DMS114 treated with DMSO at 0.1 percent for 48 hours (cell line): ENCODE measurements at regions not wholly inside any gene's neighbourhood (a gene's known extent, or its start where the extent isn't known, plus 50 kb on each side); places are given as distances from the start of the nearest gene placed in this dataset.

ENCODE experiments used
- DNase-seq: peaks from one replicate; lab custom pipeline; 2025; ENCODE audit not compliant: unreplicated experiment; lab: John Stamatoyannopoulos, UW

DNA sequence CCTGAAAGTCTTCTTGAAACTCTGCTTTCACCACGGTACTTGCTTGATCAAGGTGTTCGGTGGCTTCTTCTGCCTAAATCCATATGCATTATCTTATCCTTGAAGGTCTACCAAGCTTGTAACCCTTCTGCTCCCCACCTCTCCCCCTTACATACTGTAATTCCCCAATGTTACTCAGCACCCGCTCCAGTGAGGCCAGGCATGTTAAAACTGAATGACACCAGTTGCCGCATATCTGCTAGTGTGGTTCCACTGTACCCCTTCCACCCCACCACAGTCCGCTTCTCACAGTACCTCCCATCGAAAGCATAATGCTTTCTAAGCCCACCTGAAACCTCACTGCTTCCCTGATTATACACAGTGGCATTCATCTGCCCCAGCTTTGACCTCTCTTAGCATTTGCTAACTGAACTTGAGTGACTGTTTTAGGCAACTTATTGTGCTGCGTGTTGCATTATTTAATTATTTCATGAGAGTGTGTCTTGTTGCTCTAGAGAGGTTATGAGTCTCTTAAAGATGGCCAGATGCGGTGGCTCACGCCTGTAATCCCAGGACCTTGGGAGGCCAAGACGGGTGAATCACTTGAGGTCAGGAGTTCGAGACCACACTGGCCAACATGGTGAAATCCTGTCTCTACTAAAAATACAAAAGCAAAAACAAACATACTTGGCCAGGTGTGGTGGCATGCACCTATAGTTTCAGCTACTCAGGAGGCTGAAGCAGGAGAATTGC lies 87.6 kb upstream of the MBNL2 start:
- DNase-seq: no peak

DNA sequence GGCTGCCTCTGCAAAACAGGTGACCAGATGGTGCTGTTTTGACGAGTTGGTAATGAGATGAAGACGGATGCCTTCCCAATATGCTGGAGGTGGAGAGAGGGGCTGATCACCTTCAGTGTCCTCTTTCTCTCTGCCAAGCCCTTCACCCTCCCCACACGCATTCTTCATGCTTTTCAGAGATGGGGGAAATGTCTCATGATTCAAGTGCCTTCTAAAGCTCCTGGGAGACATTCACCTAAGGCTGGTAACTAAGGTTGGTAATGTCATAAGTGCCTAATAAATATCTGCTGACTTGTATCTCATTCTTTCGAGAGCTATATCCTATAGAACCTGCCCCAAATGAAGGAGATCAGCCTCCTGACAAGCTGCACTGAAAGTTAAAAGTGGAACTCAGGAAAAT lies 86.2 kb upstream of the MBNL2 start:
- no peak for DNase-seq

DNA sequence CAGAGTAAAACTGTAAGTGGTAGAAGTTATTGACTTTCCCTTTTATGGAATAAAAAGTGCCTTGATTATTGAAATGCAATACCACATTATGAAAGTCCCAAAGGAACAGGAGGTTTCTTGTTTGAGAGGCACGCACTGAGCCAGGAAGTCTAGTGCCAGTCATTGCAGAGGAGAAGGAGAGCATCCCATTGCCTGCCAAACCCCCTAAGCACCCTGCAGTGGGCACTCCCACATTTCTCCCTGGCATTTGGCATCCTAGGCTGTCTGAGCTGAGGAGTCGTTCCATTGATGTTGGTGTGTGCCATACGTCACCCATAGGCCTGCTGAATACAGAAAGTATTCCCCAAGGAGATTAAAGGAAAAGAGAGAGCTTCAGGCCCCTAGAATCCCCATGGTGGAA lies 85.7 kb upstream of the MBNL2 start:
- no peak for DNase-seq

DNA sequence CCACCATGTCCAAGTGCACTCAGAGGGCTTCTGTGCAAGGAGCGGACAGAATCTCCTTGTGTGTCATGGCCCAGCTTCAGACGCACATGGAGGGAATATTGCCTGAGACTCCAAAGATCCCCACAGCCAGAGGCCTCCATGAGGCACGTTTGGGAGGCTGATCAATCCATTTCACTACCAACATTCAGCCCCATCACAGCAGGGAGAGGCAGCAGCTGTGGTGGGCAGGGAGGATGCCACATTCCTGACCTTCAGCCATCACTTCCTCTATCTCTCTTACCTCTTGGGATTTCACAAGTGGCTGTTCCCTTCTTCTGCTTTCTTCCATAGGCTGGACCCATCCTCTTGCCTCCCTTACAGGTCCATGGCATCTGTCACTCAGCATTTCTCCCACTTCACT lies 82.4 kb upstream of the MBNL2 start:
- no peak for DNase-seq

DNA sequence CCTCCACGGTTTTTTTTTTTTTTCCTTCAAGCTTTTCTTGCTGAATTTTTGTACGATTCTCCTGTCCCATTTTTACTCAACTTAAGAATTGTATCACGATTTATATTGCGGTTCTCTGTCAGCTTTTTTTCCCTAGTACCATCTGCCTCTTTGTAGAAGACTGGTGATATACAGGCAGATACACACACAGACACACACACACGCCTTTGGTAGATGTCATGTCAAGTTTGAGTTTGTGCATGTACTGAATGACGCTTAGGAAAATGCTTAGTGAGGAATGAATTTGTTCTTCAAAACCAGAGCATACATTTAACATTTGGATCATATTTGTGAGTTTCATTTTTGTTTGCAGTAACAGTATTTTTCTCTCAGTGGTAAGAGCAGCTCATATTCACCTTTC lies 82.0 kb upstream of the MBNL2 start:
- DNase-seq: no peak

DNA sequence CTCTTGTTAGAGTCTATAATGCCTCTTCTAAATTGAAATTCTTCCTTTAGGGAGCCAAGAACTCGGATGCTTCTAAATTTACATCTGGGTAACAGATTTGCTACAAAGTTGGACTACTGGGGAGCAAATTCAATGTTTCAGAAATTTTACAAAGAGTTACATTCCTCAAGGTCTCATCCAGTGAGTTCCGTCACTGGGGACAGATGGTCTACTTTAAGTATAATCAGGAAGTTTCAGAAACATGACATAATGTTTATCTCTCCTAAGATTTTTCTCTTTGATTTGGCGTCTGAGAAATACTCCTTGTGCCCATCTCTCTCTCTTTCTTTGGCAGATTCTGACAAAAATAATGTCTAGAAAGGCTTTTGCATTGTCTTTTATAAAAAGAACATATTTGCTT lies 81.5 kb upstream of the MBNL2 start:
- no peak for DNase-seq

DNA sequence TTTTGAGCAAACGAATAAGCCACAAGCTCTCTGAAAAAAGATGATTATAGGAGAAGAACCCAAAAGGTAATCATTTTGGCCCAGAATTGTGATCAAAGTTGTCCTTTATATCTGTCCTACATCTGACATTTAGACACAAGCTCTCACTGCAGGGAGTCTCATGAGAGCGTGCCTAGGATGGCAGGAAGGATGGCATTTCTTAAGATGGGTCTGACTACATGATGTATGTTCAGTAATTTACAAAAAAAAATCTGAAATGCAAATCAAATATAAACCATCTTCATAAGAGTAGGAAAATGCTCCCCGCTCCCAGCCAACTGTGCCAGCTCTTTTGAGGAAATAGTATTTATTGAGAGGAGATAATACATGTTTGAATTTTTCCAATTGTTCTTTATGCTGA lies 81.0 kb upstream of the MBNL2 start:
- no peak for DNase-seq

DNA sequence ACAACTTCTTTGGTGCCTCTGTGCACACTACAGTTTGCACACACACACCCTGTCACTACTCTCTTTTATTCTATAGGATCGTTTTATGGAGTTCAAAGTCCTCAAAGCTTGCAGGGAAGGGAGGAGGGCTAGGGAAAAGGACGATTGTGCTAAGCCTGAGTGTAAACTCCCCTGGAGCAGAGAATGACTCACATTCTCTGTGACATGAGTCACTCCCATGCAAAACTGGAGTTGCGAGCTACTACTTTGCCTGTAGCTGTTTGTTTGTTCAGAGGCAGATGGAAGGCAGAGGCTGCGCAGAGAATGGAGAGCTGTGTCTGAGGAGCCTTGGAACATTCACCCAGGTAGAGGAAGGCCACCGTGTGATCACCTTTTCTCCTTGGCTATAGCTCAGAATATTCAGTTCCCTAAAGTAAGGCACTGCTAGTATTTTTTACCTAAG lies 80.5 kb upstream of the MBNL2 start:
- no peak for DNase-seq

DNA sequence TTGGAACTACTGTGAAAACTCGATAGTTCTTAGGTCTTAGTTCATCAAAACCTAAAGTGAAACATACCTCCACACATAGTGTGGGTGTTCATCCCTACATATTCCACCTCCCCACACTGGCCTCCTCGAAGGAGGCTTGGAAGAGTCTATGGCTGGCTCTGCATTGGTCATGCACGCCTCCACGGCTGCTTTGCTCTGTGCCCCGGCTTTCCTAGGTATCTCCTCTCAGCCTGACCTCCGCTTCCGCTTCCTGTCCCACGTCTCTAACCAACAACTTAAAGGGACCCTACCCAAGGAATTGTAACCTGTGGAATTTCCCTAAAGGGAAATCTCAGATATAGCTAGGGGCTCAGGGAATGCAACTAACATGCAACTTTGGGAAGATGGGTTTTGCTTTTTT lies 79.7 kb upstream of the MBNL2 start:
- DNase-seq: no peak

DNA sequence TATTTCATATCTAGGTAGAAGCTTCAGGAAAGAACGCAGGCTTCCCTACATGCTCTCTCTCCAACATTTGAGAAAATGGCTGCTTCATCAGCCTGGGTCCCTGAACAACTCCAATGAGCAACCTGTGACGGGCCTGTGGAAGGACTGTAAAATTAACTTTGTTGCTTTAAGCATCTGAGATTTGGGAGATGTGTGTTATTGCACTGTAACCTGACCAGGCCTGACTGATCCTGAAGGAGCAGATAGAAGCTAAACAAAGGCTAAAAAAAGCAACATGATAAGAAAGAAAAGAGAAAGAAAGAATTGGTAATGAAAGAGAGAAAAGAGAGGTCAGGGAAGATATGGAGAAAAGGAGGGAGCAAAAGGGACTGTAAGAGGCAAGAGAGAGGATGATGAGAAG lies 77.1 kb upstream of the MBNL2 start:
- DNase-seq: no peak

DNA sequence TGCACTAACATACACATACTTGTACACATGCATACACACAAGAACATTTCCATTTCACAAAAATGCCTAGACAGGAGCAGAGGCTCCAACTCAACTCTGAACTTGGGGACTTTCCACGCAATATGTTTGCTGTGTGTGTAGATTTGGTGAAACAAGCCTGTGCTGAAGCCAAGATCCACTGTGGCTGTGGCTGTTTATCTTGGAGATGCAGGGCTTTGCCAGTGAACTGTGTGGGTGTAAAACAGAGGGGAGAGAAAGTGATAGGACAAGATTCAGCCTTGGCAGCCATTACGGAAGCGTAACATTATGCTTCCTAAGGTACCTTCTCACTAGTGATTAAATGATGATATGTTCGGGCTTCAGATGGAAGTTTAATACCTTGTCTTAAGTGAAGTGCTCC lies 73.2 kb upstream of the MBNL2 start:
- DNase-seq: no peak

DNA sequence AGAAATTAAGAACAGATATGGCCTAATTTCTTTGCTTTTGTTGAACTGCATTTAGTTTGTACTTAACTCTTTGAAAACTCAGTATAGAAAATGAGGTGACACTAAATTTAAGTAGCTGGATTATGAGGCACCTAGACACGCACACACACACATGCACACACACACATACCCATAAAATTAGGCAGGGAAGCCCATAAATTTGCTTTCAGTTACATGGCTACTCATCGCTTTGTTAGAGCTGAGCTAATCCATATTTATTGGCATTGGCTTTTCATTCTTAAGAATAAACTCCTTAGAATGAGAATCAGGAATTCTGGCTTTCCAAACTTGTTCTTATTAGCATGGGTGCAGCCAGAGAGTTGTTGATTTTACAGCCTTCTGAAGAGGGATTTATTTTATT lies 61.7 kb upstream of the MBNL2 start:
- no peak for DNase-seq

DNA sequence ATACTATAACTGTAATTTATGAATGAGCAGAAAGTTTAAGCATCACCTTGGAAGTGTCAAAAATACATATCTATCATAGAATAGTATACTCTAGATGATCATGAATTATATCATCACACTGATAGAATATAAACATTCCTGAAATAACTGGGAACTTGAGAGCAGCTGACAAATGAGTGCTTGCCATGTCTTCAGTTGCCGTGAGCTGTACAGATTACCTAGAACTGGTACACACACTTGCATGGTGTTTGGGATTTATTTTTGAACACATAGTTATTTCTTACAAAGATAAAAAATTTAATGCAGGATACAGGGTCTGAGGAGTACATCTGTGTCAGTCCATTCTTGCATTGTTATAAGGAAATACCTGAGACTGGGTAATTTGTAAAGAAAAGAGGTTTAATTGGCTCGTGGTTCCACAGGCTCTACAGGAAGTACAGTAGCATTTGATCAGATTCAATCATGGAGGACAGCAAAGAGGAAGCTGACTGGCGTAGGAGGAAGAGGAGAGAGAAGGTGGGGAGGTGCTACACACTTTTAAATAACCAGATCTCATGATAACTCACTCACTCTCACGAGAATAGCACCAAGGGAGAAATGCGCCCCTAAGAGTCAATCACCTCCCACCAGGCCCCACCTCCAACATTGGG lies 60.4 kb upstream of the MBNL2 start:
- no peak for DNase-seq

DNA sequence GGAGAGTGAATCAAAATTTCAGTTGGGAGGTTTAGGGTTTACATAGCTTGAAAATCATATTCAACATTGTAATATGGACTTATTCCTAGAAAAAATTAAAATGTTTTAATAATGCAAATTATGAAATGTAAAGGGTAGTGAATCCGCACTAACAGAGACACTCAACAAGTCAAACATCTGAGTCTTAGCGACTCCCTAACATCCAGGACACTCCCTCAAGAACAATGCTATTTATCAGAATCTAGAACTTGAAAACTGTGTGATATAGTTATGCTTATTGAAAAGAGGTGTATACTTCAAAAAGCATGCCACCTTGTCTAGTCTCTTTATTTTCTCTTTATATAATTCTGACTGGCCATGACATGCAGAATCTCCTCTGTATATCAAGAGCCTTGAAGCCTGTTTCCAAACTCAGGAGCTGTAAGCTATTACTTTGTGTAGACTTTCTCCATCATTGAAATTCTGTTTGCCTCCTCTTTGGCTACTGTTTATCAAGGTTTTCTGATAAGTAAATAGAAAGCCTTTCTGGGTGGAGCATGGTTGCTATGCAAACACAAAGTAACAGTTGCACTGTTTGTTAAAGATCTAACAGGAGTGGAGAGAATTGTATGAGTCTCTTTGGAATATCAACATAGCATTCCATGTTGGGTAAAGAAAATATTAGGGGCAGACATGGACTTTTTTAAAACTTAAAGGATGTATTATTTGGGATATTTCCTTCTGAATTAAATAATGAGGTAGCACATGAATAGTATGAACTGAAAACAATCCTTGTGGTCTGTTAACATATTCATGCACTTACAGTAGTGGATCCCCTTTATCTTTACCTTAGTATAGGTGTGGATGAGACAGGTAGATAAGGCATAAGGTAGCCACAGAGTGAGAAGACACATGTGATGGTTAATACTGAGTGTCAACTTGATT lies 56.4 kb upstream of the MBNL2 start:
- no peak for DNase-seq

DNA sequence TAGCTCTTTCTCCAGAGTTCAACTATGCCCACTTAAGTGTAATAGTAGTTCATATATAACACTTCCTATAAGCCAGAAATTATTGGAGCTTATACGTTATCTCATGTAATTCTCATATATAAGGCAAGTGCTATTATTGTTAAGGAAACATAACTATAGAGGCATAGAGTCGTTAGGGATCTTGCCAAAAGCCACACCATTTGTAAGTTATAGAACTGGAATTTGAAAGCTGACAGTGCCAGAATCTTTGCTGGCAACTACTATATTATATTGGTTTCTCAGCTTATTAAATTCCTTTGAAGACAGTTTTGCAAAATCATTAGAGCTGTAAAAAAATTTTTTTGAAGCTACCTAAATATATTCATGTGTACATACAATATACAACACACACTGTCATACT lies 51.0 kb upstream of the MBNL2 start:
- DNase-seq: no peak
